ENCODE measurements at regions not wholly inside any gene's neighbourhood (a gene's known extent, or its start where the extent isn't known, plus 50 kb on each side); places are given as distances from the start of the nearest gene placed in this dataset.

DNA sequence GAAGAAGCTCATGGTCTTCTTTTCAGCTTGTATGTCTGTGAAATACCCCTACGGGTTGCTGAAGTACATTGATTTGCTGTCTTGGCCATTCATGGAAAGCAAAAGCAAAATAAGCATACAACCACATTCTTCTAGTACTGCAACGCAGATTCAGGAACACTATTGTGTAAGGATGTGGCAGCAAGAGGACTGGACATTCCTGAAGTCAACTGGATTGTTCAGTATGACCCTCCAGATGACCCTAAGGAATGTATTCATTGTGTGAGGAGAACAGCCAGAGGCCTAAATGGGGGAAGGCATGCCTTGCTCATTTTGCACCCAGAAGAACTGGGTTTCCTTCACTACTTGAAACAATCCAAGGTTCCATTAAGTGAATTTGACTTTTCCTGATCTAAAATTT is 133.4 kb upstream of the ANKRD1 start:
- TF ChIP-seq CTCF (IDR thresholded peaks at IDR 0.05; ENCODE audit: borderline replicate concordance, extremely low read depth, low read length, poor library complexity, severe bottlenecking) (no peak), EZH2 (IDR thresholded peaks at IDR 0.05; ENCODE audit: borderline replicate concordance, low read depth, low read length, severe bottlenecking) (no peak)
